ENCODE measurements at regions not wholly inside any gene's neighbourhood (a gene's known extent, or its start where the extent isn't known, plus 50 kb on each side); places are given as distances from the start of the nearest gene placed in this dataset.

GRCh38 chr1:209421186-209421585 is 162.3 kb upstream of the CAMK1G start:
- no peak for DNase-seq

GRCh38 chr1:209421978-209422680 is 161.4 kb upstream of the CAMK1G start:
- DNase-seq, result no peak

GRCh38 chr1:209425959-209426358 is 157.6 kb upstream of the CAMK1G start:
- DNase-seq, result no peak

- no peak for DNase-seq
These were observed 156.2 kb upstream of the CAMK1G start for GRCh38 chr1:209427277-209427676.

GRCh38 chr1:209427811-209428210 is 155.7 kb upstream of the CAMK1G start:
- DNase-seq, result no peak

- no peak for DNase-seq
These were observed 155.1 kb upstream of the CAMK1G start for GRCh38 chr1:209428241-209428921.

GRCh38 chr1:209429611-209430010 is 153.9 kb upstream of the CAMK1G start:
- DNase-seq, result no peak

GRCh38 chr1:209430107-209430506 is 153.4 kb upstream of the CAMK1G start:
- no peak for DNase-seq

GRCh38 chr1:209430821-209431259 is 152.7 kb upstream of the CAMK1G start:
- DNase-seq, result no peak

- no peak for DNase-seq
These were observed 152.1 kb upstream of the CAMK1G start for GRCh38 chr1:209431402-209431801.

GRCh38 chr1:209431813-209432442 is 151.6 kb upstream of the CAMK1G start:
- no peak for DNase-seq

- no peak for DNase-seq
These were observed 151.1 kb upstream of the CAMK1G start for GRCh38 chr1:209432443-209432825.

- DNase-seq, result no peak
These were observed 149.9 kb upstream of the CAMK1G start for GRCh38 chr1:209433649-209434031.

GRCh38 chr1:209434066-209434465 is 149.4 kb upstream of the CAMK1G start:
- no peak for DNase-seq

GRCh38 chr1:209434631-209435217 is 148.8 kb upstream of the CAMK1G start:
- no peak for DNase-seq

- peak; percentile 41 to 47 for DNase-seq
These were observed 147.6 kb upstream of the CAMK1G start for GRCh38 chr1:209435654-209436566.

- DNase-seq, result no peak
These were observed 143.7 kb upstream of the CAMK1G start for GRCh38 chr1:209439828-209440227.

GRCh38 chr1:209443361-209443931 is 140.1 kb upstream of the CAMK1G start:
- no peak for DNase-seq

GRCh38 chr1:209443975-209444651 is 139.4 kb upstream of the CAMK1G start:
- no peak for DNase-seq

- no peak for DNase-seq
These were observed 138.6 kb upstream of the CAMK1G start for GRCh38 chr1:209444961-209445360.

- DNase-seq, result no peak
These were observed 137.9 kb upstream of the CAMK1G start for GRCh38 chr1:209445576-209445975.

GRCh38 chr1:209446356-209446755 is 137.2 kb upstream of the CAMK1G start:
- DNase-seq, result no peak
